ENCODE measurements at regions not wholly inside any gene's neighbourhood (a gene's known extent, or its start where the extent isn't known, plus 50 kb on each side); places are given as distances from the start of the nearest gene placed in this dataset.

DNA sequence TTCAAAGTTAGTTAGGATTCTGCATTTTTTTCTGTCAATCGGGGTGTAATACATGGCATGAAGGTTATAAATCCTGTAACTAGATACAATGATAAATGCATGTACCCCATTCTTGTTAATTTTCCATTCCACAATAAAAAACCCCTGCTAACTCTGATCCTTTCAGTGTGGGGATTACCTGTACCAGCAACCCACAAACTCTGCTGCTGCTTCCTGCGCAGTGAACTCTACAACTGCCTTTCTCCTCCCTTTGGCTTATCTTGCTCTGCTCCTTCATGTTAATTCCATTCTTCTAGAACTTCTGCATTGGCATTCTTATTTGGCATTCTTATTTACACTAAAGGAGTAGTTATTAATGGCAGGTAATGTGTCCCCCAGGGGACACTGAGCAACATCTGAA lies 273.1 kb downstream of the KLF12 start:
- TF ChIP-seq, protein P1, sequence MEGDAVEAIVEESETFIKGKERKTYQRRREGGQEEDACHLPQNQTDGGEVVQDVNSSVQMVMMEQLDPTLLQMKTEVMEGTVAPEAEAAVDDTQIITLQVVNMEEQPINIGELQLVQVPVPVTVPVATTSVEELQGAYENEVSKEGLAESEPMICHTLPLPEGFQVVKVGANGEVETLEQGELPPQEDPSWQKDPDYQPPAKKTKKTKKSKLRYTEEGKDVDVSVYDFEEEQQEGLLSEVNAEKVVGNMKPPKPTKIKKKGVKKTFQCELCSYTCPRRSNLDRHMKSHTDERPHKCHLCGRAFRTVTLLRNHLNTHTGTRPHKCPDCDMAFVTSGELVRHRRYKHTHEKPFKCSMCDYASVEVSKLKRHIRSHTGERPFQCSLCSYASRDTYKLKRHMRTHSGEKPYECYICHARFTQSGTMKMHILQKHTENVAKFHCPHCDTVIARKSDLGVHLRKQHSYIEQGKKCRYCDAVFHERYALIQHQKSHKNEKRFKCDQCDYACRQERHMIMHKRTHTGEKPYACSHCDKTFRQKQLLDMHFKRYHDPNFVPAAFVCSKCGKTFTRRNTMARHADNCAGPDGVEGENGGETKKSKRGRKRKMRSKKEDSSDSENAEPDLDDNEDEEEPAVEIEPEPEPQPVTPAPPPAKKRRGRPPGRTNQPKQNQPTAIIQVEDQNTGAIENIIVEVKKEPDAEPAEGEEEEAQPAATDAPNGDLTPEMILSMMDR (IDR thresholded peaks at IDR 0.05), result no peak
- TF ChIP-seq POLR2A (IDR thresholded peaks at IDR 0.05) (no peak), EP300 (IDR thresholded peaks at IDR 0.05) (no peak)
